GM18508 (cell line): ENCODE measurements at regions not wholly inside any gene's neighbourhood (a gene's known extent, or its start where the extent isn't known, plus 50 kb on each side); places are given as distances from the start of the nearest gene placed in this dataset.
"Not testable (repeated sequence)": the region's sequence is repeated elsewhere in the genome, so short reads cannot be mapped to it uniquely, and the experiment has no call there.

Source experiments
- ATAC-seq: cut with Tn5 transposase; IDR thresholded peaks from one replicate; pipeline ENCODE4 v1.9.1; 2021; ENCODE audit warnings: moderate number of reproducible peaks; ENCODE audit not compliant: insufficient read depth, unreplicated experiment

DNA sequence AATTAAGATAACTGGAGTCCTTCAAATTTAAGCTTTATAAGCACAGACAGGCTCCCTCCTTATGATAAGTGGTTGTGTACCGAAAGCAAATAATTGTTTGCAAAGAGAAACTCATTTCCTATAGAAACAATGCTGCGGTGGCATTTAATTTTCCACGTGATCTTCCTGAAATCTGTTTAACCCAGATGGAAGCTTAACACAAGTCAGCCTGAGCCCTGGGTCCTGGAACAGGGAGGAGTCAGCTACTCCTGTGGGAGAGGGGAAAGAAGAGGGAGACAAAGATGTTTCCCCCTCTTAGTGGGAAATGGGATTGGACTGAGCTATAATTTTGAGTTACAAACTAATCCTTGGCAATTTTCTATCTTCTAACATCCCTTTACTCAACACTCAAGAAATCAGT is 136.5 kb downstream of the ELOVL4 start:
- ATAC-seq: no peak

DNA sequence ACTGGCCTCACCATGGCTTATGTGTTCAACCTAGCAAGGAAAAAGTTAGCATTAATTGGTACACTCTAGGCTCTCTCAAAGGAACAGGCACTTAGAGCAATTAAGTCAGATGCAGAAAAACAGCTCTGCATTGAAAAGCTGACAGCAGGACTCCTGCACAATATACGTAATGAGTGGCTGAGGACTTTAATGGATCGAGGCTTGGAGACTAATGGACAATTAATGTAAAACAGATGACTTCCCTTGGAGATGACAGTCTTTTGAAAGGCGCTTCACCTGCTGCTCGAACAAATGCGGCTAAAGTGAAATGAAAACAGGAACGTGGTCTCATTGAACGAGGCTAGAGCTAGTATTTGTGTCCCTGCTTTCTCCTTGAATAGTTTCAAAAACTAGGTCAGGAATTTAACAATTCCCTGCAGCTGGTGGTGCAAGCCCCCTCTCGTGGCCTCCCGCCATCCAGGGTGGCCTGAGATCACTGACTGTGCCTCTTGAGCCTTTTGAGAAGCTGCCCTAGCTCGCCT is 137.1 kb downstream of the ELOVL4 start:
- ATAC-seq: no peak

DNA sequence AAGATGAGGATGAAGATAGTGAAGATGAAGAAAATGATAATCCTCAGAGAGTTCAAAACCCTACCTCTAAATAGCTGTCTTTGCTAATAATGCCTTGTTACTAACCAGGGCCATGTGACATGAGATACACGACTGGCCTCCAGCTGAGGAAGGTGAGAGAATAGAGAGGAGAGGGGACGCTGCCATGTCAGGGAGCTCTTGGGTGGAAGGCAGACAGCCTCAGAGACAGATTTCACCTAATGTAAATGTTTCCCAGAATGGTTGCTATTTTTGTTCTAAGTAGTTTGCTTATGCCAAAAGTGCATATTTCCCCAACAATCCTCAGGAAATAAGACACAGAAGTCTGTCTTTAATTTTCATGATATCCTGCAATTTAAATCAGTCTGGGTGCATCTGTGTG is 138.4 kb downstream of the ELOVL4 start:
- ATAC-seq: no peak

DNA sequence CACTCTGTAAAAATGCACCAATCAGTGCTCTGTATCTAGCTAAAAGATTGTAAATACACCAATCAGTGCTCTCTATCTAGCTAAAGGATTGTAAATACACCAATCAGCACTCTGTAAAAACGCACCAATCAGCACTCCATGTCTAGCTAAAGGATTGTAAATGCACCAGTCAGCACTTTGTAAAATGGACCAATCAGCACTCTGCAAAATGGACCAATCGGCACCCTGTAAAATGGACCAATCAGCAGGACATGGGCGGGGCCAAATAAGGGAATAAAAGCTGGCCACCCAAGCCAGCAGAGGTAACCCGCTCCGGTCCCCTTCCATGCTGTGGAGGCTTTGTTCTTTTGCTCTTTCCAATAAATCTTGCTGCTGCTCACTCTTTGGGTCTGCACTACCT is 140.7 kb downstream of the ELOVL4 start:
- not testable (repeated sequence) for ATAC-seq

DNA sequence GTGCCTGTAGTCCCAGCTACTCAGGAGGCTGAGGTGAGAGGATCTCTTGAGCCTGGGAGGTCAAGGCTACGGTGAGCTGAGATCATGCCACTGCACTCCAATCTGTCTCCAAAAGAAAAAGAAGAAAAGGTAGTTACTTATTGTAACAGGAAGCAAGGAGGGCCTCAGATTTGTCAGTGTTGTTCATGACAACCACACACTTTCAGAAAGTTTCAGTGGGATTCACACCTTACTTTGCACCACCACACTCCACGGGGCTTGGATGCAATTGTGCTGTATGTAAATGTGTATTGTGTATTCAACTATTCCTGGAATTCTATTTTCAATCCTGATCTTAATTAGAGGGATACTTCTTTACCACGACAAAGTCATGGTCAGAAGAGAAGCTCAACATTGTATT is 142.6 kb downstream of the ELOVL4 start:
- ATAC-seq: no peak

DNA sequence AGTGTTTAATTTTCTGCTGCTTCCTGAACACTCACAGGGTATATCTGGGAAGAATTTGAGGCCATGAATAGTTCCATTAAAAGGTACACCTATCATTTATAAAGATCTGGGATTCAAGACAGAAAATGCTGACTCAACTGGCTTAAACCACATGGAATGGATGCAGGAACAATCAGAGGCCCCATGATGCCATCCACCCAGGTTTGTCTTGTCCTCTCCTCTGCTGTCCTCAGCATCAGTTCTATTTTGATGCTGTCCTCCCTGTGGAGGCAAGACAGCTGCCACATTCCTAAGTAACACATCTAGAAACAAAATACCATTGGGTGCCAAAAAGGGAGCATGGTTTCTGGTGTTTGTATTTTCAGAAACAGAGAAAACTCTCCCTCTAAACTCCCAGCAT is 143.4 kb downstream of the ELOVL4 start:
- no peak for ATAC-seq

DNA sequence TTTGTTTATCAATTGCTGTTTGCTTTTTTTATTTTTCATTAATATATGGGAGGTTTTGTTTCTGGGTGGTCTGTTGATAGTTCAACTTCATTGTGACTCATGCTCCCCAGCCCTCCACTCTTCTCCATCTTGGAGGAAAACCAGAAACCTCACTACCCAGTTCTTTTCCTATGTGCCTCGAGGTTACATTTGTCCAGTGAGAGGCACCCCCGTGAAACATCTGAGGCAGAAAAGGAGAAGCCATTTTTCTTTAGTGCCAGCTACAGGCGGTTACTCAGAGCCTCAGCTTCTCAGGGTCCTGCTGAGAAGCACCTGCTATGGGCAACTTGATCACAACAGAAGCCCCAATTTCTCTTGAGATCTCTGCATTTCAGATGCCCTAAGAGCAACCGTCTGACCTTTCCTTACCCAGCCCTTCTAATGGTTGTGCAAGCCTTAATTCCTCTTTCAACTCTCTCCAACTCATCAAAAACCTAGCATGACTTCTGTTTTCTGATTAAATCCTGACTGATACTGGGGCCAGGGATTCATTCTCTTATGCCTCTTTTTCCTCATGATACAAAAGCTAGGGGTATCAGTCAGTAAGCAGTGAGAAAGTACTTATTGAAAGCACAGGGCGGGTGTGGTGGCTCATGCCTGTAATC is 144.6 kb downstream of the ELOVL4 start:
- no peak for ATAC-seq

DNA sequence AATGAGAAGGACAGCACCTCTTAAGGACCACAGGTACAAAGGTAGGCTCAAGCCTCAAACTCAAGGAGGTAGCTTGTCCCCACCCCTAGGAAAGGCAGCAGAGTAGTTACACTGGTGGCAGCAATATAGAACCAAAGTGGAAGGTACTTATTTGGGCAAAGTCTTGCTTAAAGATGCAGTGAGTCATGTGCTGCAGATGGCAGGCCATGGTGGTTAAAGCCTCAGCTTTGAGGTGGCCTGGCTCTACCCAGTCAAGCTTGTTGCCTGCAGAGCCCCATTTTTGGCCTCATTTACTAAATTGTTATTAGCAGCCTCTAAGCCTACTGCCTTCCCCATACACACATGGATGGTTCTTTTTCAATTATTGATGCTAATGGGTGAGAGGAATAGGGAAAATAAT is 146.0 kb downstream of the ELOVL4 start:
- no peak for ATAC-seq

DNA sequence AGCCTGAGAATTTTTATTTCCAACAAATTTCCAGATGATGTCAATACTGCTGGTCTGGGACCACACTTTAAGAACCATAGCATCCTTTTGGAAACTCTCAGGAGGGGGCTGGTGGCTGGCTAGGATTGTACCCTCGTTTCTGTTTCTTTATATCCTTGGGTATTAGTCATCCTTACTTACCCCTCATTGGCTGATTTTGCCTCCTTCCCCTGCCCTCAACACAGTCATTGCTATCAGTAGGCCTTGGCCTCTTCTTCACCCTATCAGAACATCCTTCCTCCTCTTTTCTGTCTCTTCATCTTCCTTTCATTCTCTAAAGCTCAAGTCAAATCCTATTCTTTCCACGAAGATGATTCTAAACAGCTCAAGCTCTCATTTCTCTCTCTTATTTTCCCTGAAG is 148.5 kb downstream of the ELOVL4 start:
- ATAC-seq: no peak

DNA sequence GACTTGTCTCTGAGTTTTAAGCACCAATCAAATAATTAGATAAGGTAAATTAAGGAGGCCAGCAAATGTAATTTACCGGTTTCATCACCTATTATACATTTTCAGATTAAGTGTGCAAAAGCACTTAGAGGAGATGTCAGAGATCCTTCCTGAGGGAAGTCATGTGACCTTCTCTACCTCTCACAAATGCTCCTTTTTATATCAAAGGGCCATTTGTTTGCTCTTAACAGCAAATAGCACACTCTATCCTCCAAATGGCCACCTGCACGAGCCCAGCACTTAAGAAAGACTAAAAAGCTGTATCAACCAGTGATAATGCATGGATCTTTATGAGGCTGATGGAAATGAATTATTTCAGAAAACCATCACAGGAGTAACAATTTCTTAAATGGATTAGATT is 149.4 kb downstream of the ELOVL4 start:
- ATAC-seq: no peak

DNA sequence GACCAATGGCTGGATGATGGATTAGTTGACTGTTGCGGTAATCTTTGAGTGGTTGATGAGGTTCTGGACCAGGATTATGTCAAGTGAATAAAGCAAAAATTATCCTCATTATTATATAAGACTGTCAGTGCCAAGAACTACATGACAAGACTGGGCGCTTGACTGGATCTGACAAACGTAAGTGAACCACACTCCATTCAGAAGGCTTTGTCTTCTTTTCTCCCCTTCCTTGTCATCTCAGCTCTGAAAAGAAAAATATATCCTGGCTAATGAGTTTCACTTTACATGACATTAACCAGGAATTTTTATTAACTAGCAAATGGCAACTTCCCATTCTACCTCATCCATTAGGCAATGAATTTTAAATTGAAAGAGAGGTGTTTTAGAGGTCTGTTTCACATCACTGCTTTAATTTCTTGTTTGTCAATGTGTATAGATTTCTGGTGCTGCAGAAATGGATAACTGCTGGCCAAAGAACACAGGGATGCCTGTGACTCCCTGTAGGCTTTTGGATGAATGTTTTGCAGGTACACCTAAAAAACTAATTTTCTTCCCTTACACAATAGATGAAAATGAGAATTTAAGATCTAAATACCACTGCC is 150.1 kb downstream of the ELOVL4 start:
- no peak for ATAC-seq

DNA sequence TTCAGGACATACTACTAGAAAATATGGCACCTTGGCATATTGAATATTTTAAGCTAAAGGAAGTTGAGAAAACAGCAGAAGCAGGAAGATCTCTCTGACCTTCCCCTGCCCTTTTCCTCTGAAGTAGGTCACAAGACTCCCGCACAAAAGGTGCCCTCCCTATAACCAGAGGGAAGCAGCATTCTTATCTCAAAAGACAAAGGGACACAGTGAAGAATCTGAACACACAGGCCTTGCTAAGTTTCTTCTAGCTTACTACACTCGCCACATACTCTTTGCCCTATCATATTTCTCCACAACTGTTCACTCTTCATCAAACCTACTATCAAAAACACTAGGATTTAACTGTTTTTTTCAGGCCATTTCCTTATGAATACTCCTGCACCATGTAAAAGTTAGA is 151.2 kb downstream of the ELOVL4 start:
- no peak for ATAC-seq

DNA sequence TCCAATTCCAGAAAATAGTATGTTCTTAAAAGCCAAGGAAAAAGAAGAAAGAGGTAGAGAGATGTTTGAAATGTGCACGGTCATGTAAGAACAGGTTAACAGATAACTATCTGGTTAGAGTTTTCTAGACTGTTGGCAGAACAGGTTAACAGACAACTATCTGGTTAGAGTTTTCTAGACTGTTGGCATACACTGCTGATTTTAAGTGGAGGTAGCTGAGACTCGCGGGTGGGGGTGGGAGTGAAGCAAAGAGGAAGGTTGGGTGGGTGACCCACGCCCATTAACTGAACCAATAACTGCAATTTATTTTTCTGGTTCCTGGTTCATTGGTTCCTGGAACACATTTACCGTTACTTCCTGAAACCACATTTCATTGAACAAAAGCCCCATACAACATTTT is 157.5 kb downstream of the ELOVL4 start:
- ATAC-seq: no peak

DNA sequence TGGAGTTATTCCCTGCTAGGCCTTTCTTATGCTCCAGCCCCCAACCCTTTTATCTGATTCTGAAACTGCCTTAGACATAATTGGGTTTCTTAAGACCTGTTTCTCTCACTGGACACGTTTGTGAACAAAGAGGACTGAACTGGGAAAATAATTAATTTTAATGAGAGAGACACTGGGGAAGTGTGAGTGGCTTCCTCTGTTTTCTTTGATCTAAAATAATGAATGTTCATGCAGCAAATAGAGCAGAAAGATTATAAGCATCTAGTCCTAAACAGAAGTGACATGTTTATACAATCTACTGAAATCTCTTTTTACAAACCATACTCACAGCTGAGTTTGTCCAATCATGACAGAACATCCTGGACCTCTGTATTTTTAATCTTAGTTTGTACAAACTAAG is 157.6 kb downstream of the SH3BGRL2 start:
- no peak for ATAC-seq

DNA sequence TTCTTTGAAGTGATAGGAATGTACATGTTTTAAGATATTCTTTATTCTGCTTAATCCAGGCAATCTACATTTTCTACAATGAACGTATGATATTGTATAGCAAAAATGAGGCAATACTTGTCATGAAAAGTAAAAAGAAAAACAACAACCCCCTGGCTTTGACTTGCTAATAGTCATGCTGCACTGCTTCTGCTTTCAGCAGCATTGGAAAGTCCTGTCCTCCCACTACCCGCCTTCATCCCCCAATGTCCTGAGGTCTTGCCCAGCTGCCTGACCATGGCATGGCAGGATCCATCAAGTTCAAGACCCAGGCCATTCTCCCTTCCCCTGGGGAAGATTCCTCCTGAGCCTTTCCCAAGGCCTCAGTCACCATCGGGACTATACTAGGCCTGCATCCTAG is 156.5 kb downstream of the SH3BGRL2 start:
- ATAC-seq: no peak

DNA sequence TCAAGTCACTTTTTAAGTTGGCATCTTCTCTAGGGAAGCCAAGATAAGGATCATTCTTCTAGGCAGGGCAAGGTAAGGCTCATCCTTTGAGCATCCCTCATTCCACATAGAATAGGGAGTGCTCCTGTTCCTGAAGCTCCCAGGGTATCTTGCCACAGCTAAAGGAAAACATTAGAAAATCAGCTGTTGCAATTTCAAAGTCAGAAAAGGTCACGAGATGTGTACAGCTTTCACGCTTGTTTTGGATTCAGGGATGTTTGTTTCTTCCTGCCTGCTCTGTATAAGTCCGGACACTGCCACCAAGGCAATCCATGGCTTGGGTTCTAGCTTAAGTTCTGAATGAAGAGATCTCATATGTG is 153.2 kb downstream of the SH3BGRL2 start:
- no peak for ATAC-seq

DNA sequence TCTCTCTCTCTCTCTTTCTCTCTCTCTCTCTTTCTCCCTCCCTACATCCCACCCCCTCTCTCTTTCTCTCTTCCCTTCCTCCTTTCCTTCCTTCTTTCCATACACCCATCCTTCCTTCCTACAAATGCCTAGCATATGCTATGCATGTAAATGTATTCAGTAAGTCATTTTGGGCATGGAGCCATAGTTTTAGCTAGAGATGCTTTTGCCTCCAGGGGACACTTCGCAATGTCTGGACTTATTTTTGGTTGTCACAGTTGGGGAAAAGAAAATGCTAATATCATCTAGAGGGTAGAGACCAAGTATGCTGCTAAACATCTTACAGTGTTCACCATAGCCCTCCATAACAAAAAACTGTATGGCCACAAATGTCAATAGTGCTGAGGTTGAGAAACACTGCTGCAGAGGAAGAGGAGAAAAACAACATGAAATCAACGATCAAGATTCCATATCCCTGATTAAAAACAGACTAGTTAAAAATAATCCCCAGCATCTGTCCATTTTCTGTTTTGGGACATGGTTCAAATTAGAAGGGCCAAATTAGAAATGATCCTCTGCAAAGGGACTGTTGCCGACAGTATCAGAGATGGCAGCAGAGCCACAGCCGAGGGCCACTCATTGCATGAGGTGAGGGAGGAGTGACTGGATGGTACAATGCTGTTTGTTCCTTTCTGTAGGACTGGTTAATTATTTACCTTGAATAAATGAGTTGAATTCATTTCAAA is 152.7 kb downstream of the SH3BGRL2 start:
- no peak for ATAC-seq

DNA sequence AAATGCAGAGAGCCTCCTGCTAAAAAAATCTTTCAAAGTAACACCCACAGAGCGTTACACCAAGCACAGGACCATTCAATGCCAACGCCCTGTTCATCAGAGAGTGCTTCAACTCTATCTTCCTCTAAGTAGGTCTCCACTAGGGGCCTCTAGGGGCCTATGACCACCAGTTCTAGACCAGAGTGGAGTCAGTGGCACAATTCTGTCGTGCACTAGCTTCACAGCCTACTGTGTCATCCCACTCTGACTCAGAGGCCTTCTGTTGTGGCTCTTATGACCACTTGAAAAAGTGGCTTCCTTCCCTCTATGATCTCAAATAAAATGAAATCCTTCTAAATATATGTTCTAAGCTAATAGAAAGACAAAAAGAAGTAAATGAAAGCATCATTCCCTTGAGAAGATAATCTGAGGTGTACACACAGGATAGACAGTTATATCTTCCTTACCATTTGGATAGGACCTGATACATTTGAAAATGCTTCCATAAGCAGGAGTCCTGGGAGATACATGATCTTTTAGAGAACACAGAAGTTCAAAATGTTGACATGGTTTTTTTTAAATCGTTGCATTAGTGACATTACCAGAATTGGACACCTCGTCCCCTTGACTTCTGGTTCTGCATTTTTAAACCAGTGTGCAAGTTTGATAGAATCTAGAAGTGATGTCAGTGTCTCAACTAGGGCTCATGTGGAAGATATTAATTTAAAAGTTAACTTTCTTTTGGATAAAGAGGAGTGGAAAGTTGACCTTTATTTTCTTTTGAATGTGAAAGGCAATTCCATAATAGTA is 151.9 kb downstream of the SH3BGRL2 start:
- ATAC-seq: no peak

DNA sequence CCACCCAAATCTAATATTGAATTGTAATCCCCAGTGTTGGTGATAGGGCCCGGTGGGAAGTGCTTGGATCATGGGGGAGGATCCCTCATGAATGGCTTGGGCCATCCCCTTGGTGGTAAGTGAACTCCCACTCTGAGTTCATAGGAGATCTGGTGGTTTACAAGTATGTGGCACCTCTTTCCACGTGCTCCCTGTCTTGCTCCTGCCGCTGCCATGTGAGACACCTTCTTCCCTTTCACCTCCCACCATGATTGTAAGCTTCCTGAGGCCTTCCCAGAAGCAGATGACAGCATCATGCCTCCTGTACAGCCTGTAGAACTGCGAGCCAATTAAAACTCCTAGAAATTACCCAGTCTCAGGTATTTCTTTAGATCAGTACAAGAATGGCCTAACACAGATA is 150.8 kb downstream of the SH3BGRL2 start:
- no peak for ATAC-seq

DNA sequence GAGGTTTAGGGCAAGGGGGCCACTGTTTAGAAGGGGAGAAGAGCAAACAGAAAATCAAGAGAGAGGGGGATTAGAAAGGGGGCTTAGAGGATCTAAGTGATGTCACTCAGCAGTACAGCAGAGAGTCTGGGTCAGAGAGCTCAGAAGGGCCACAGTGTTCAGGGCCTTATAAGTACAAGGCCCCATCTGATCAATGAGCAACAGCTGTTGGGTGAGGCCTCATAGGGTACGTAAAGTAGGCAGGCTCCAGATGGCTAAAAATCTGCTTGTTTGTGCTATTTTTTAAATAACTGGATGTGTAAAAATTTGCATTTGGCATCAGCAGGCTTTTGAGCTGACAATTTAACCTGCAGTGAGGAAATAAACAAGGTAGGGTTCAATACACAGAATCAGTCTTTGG is 149.8 kb downstream of the SH3BGRL2 start:
- ATAC-seq: no peak

DNA sequence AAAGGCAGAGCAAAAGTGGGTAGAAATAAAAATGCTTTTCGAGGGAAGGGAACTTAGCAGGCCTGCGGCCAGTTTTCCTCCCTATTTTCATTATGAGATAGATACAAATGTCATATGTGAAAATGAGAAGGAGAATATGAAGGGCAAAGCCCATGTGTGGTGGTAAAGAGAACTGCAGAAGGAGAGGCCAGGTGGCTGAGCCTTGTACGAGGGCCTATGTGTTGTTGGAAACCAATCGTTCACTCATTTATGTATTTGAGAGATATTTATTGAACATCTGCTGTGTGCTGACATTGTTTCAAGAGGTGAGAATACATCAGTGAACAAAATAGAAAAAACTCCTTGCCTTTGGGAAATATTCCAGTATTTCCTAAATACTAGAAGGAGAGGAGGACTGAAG is 147.7 kb downstream of the SH3BGRL2 start:
- ATAC-seq: no peak
